ENCODE measurements at regions not wholly inside any gene's neighbourhood (a gene's known extent, or its start where the extent isn't known, plus 50 kb on each side); places are given as distances from the start of the nearest gene placed in this dataset.

GRCh38 chr12:25723336-25723735 lies 170.3 kb upstream of the LMNTD1 start:
- no peak for TF ChIP-seq CTCF (IDR thresholded peaks at IDR 0.05; ENCODE audit: poor library complexity, severe bottlenecking)
- TF ChIP-seq REST (IDR thresholded peaks at IDR 0.05; ENCODE audit: borderline replicate concordance), result no peak

Measured in neural cell (in vitro differentiated cells).